Activated naive CD8-positive, alpha-beta T cell treated with anti-CD3 and anti-CD28 coated beads, Interleukin-2, amount 50 U/mL, for 24 hours (primary cell): ENCODE measurements at regions not wholly inside any gene's neighbourhood (a gene's known extent, or its start where the extent isn't known, plus 50 kb on each side); places are given as distances from the start of the nearest gene placed in this dataset.

ENCODE experiments used
- ATAC-seq: fragments of 150-1000 bp; cut with Tn5 transposase; one replicate; pipeline ENCODE4 v1.10.0; 2021
- DNase-seq: peaks from one replicate; pipeline ENCODE4 v3.0.0; 2021
- H3K27ac Mint-ChIP-seq: one replicate; pipeline ENCODE4 v1.8.0; 2021; ENCODE audit warnings: mild to moderate bottlenecking, mixed read lengths
- H3K27me3 Mint-ChIP-seq: one replicate; pipeline ENCODE4 v1.8.0; 2021; ENCODE audit warnings: mixed read lengths
- H3K36me3 Mint-ChIP-seq: one replicate; pipeline ENCODE4 v1.8.0; 2021; ENCODE audit warnings: low read depth, mixed read lengths
- H3K4me1 Mint-ChIP-seq: one replicate; pipeline ENCODE4 v1.8.0; 2021; ENCODE audit warnings: mixed read lengths
- H3K4me3 Mint-ChIP-seq: one replicate; pipeline ENCODE4 v1.8.0; 2021; ENCODE audit warnings: mild to moderate bottlenecking, moderate library complexity, mixed read lengths
- H3K9me3 Mint-ChIP-seq: one replicate; pipeline ENCODE4 v1.8.0; 2021; ENCODE audit warnings: mixed read lengths

- no peak overlapping the region for H3K4me3 Mint-ChIP-seq
- DNase-seq (no peak), ATAC-seq (no peak)
- no peaks in the 10 kb centered on the region for H3K36me3 Mint-ChIP-seq
- H3K4me1 Mint-ChIP-seq = peaks cover 11% of the 10 kb centered on the region
- H3K27me3 Mint-ChIP-seq = peaks cover 4% of the 10 kb centered on the region
- H3K27ac Mint-ChIP-seq = no peak overlapping the region
- no peaks in the 10 kb centered on the region for H3K9me3 Mint-ChIP-seq
Measured at GRCh38 chr15:62878070-62878469, 164.5 kb upstream of the TPM1 start.

GRCh38 chr15:62879770-62880169, 162.8 kb upstream of the TPM1 start:
- H3K27me3 Mint-ChIP-seq = peaks cover 4% of the 10 kb centered on the region
- no peak overlapping the region for H3K27ac Mint-ChIP-seq
- DNase-seq = peak; percentile 2

GRCh38 chr15:62880278-62880677, 162.3 kb upstream of the TPM1 start:
- H3K9me3 Mint-ChIP-seq = no peaks in the 10 kb centered on the region
- peaks cover 11% of the 10 kb centered on the region for H3K4me1 Mint-ChIP-seq
- H3K27ac Mint-ChIP-seq = no peak overlapping the region
- no peak for ATAC-seq
- no peak overlapping the region for H3K4me3 Mint-ChIP-seq
- H3K27me3 Mint-ChIP-seq = peaks cover 4% of the 10 kb centered on the region
- DNase-seq = no peak
- H3K36me3 Mint-ChIP-seq = no peaks in the 10 kb centered on the region

More at GRCh38 chr15:62879770-62880169, 162.8 kb upstream of the TPM1 start:
- H3K36me3 Mint-ChIP-seq = no peaks in the 10 kb centered on the region
- no peak overlapping the region for H3K4me3 Mint-ChIP-seq
- ATAC-seq = no peak
- H3K4me1 Mint-ChIP-seq = peaks cover 11% of the 10 kb centered on the region
- no peaks in the 10 kb centered on the region for H3K9me3 Mint-ChIP-seq

GRCh38 chr15:62881056-62881455, 161.5 kb upstream of the TPM1 start:
- H3K4me1 Mint-ChIP-seq = peaks cover 11% of the 10 kb centered on the region

GRCh38 chr15:62883938-62884479, 158.5 kb upstream of the TPM1 start:
- Mint-ChIP-seq H3K27ac (no peak overlapping the region), H3K4me1 (peaks cover 11% of the 10 kb centered on the region), H3K27me3 (peaks cover 8% of the 10 kb centered on the region), H3K4me3 (no peak overlapping the region), H3K36me3 (no peaks in the 10 kb centered on the region), H3K9me3 (no peaks in the 10 kb centered on the region)
- ATAC-seq (no peak), DNase-seq (no peak)

More at GRCh38 chr15:62881056-62881455, 161.5 kb upstream of the TPM1 start:
- Mint-ChIP-seq H3K27ac (no peak overlapping the region), H3K9me3 (no peaks in the 10 kb centered on the region), H3K27me3 (peaks cover 4% of the 10 kb centered on the region), H3K4me3 (no peak overlapping the region), H3K36me3 (no peaks in the 10 kb centered on the region)
- ATAC-seq (no peak), DNase-seq (no peak)

- no peak overlapping the region for H3K27ac Mint-ChIP-seq
- no peaks in the 10 kb centered on the region for H3K36me3 Mint-ChIP-seq
- H3K4me1 Mint-ChIP-seq = no peaks in the 10 kb centered on the region
- H3K4me3 Mint-ChIP-seq = no peak overlapping the region
- DNase-seq (no peak), ATAC-seq (no peak)
- H3K27me3 Mint-ChIP-seq = peaks cover 9% of the 10 kb centered on the region
- H3K9me3 Mint-ChIP-seq = no peaks in the 10 kb centered on the region
Measured at GRCh38 chr15:62886431-62887071, 156.0 kb upstream of the TPM1 start.

GRCh38 chr15:62887113-62887570, 155.4 kb upstream of the TPM1 start:
- Mint-ChIP-seq H3K4me3 (no peak overlapping the region), H3K27ac (no peak overlapping the region), H3K9me3 (no peaks in the 10 kb centered on the region), H3K36me3 (no peaks in the 10 kb centered on the region), H3K27me3 (peaks cover 9% of the 10 kb centered on the region), H3K4me1 (no peaks in the 10 kb centered on the region)
- ATAC-seq (no peak), DNase-seq (no peak)

GRCh38 chr15:62888623-62889022, 153.9 kb upstream of the TPM1 start:
- H3K9me3 Mint-ChIP-seq = no peaks in the 10 kb centered on the region
- H3K36me3 Mint-ChIP-seq = no peaks in the 10 kb centered on the region
- no peak for ATAC-seq
- no peak overlapping the region for H3K27ac Mint-ChIP-seq
- no peak overlapping the region for H3K4me3 Mint-ChIP-seq
- peaks cover 9% of the 10 kb centered on the region for H3K27me3 Mint-ChIP-seq
- no peaks in the 10 kb centered on the region for H3K4me1 Mint-ChIP-seq
- no peak for DNase-seq

- ATAC-seq = no peak
- no peak for DNase-seq
- Mint-ChIP-seq H3K36me3 (no peaks in the 10 kb centered on the region), H3K27ac (no peak overlapping the region), H3K27me3 (peaks cover 9% of the 10 kb centered on the region), H3K4me3 (no peak overlapping the region), H3K9me3 (no peaks in the 10 kb centered on the region), H3K4me1 (no peaks in the 10 kb centered on the region)
Measured at GRCh38 chr15:62889141-62889661, 153.3 kb upstream of the TPM1 start.

- Mint-ChIP-seq H3K9me3 (no peaks in the 10 kb centered on the region), H3K27me3 (peaks cover 9% of the 10 kb centered on the region), H3K27ac (no peak overlapping the region), H3K36me3 (no peaks in the 10 kb centered on the region), H3K4me1 (no peaks in the 10 kb centered on the region), H3K4me3 (no peak overlapping the region)
- DNase-seq (no peak), ATAC-seq (no peak)
Measured at GRCh38 chr15:62889734-62890505, 152.6 kb upstream of the TPM1 start.

- Mint-ChIP-seq H3K27ac (no peak overlapping the region), H3K9me3 (no peaks in the 10 kb centered on the region), H3K4me3 (no peak overlapping the region), H3K36me3 (no peaks in the 10 kb centered on the region), H3K4me1 (no peaks in the 10 kb centered on the region), H3K27me3 (peaks cover 9% of the 10 kb centered on the region)
- ATAC-seq = no peak
- no peak for DNase-seq
Measured at GRCh38 chr15:62894322-62895085, 148.0 kb upstream of the TPM1 start.

GRCh38 chr15:62895139-62895866, 147.2 kb upstream of the TPM1 start:
- ATAC-seq (no peak), DNase-seq (no peak)
- H3K9me3 Mint-ChIP-seq = no peaks in the 10 kb centered on the region
- no peaks in the 10 kb centered on the region for H3K4me1 Mint-ChIP-seq
- H3K36me3 Mint-ChIP-seq = no peaks in the 10 kb centered on the region
- no peak overlapping the region for H3K27ac Mint-ChIP-seq
- peaks cover 4% of the 10 kb centered on the region for H3K27me3 Mint-ChIP-seq
- no peak overlapping the region for H3K4me3 Mint-ChIP-seq

- ATAC-seq (no peak), DNase-seq (no peak)
- H3K4me3 Mint-ChIP-seq = no peak overlapping the region
- no peak overlapping the region for H3K27ac Mint-ChIP-seq
- no peaks in the 10 kb centered on the region for H3K36me3 Mint-ChIP-seq
- peaks cover 4% of the 10 kb centered on the region for H3K27me3 Mint-ChIP-seq
- no peaks in the 10 kb centered on the region for H3K4me1 Mint-ChIP-seq
- H3K9me3 Mint-ChIP-seq = no peaks in the 10 kb centered on the region
Measured at GRCh38 chr15:62895905-62896316, 146.6 kb upstream of the TPM1 start.

GRCh38 chr15:62896380-62896866, 146.1 kb upstream of the TPM1 start:
- H3K27ac Mint-ChIP-seq = no peak overlapping the region
- DNase-seq (no peak), ATAC-seq (no peak)
- no peaks in the 10 kb centered on the region for H3K36me3 Mint-ChIP-seq
- H3K9me3 Mint-ChIP-seq = no peaks in the 10 kb centered on the region
- no peak overlapping the region for H3K4me3 Mint-ChIP-seq
- peaks cover 4% of the 10 kb centered on the region for H3K27me3 Mint-ChIP-seq
- no peaks in the 10 kb centered on the region for H3K4me1 Mint-ChIP-seq
